HG03039 (cell line): ENCODE measurements at regions not wholly inside any gene's neighbourhood (a gene's known extent, or its start where the extent isn't known, plus 50 kb on each side); places are given as distances from the start of the nearest gene placed in this dataset.

Experiments used
- ATAC-seq: cut with Tn5 transposase; IDR thresholded peaks from one replicate; pipeline ENCODE4 v1.9.1; 2021; ENCODE audit warnings: mild to moderate bottlenecking, moderate library complexity; ENCODE audit not compliant: unreplicated experiment

- no peak for ATAC-seq
These were observed 245.1 kb downstream of the MYLK4 start for GRCh38 chr6:2505624-2506023.

- ATAC-seq: no peak
These were observed 246.1 kb downstream of the MYLK4 start for GRCh38 chr6:2504495-2505064.

- ATAC-seq: no peak
These were observed 246.8 kb downstream of the MYLK4 start for GRCh38 chr6:2503816-2504494.

GRCh38 chr6:2502998-2503674, 247.6 kb downstream of the MYLK4 start:
- no peak for ATAC-seq

GRCh38 chr6:2502096-2502997, 248.4 kb downstream of the MYLK4 start:
- ATAC-seq: no peak

- no peak for ATAC-seq
These were observed 252.6 kb downstream of the MYLK4 start for GRCh38 chr6:2497922-2498623.

GRCh38 chr6:2496291-2496690, 250.9 kb upstream of the GMDS start:
- ATAC-seq: no peak

- ATAC-seq: no peak
These were observed 247.5 kb upstream of the GMDS start for GRCh38 chr6:2492686-2493523.

- no peak for ATAC-seq
These were observed 245.7 kb upstream of the GMDS start for GRCh38 chr6:2491137-2491536.

GRCh38 chr6:2488578-2488977, 243.2 kb upstream of the GMDS start:
- no peak for ATAC-seq

- no peak for ATAC-seq
These were observed 239.7 kb upstream of the GMDS start for GRCh38 chr6:2485116-2485515.

GRCh38 chr6:2482773-2483172, 237.4 kb upstream of the GMDS start:
- no peak for ATAC-seq

GRCh38 chr6:2481307-2481706, 235.9 kb upstream of the GMDS start:
- ATAC-seq: no peak

GRCh38 chr6:2480267-2480966, 235.0 kb upstream of the GMDS start:
- ATAC-seq: no peak

GRCh38 chr6:2478200-2478599, 232.8 kb upstream of the GMDS start:
- no peak for ATAC-seq

GRCh38 chr6:2477666-2478065, 232.3 kb upstream of the GMDS start:
- no peak for ATAC-seq

GRCh38 chr6:2477250-2477649, 231.8 kb upstream of the GMDS start:
- ATAC-seq: no peak

GRCh38 chr6:2476376-2476775, 231.0 kb upstream of the GMDS start:
- no peak for ATAC-seq

- ATAC-seq: no peak
These were observed 226.1 kb upstream of the GMDS start for GRCh38 chr6:2471472-2471871.
